ENCODE measurements at regions not wholly inside any gene's neighbourhood (a gene's known extent, or its start where the extent isn't known, plus 50 kb on each side); places are given as distances from the start of the nearest gene placed in this dataset.

GRCh38 chr5:125833398-125833797 is 589.8 kb upstream of the GRAMD2B start:
- no peaks in the 10 kb centered on the region for H3K4me1 ChIP-seq
- FAIRE-seq = no peak
- H3K9me3 ChIP-seq = no peaks in the 10 kb centered on the region
- WGBS (ENCODE audit: missing lambda C conversion rate) = 28% methylated on average over 2 of the region's 2 CpGs
- no peak overlapping the region for H3K27ac ChIP-seq
- H3K4me2 ChIP-seq = no peak overlapping the region
- POLR2A ChIA-PET = no interaction called here
- no peak for TF ChIP-seq FOXS1 (CRISPR knock-in tag; IDR thresholded peaks at IDR 0.05)
- TF ChIP-seq ATOH8 (CRISPR knock-in tag; IDR thresholded peaks at IDR 0.05; ENCODE audit: low read depth) = no peak
- no peak for TF ChIP-seq RCOR1 (IDR thresholded peaks at IDR 0.05; ENCODE audit: low read depth, low read length)
- TF ChIP-seq HES2 (IDR thresholded peaks at IDR 0.05) = no peak
- TF ChIP-seq HOXA7 (CRISPR knock-in tag; IDR thresholded peaks at IDR 0.05) = no peak
- no peak for TF ChIP-seq RNF2 (IDR thresholded peaks at IDR 0.05; ENCODE audit: borderline replicate concordance, low read depth)
- no peak for TF ChIP-seq GATA3 (IDR thresholded peaks at IDR 0.05; ENCODE audit: borderline replicate concordance)
- CTCF ChIA-PET = no interaction called here
- DNase-seq (ENCODE audit: low read depth in 1 of 2, low spot score in 1 of 2) = no peak
- no peak for ATAC-seq
- no peak overlapping the region for H3K4me3 ChIP-seq

GRCh38 chr5:125834438-125835115 is 588.6 kb upstream of the GRAMD2B start:
- TF ChIP-seq PHF8 (IDR thresholded peaks at IDR 0.05; ENCODE audit: borderline replicate concordance, low read depth) (no peak), CTCF (IDR thresholded peaks at IDR 0.05) (no peak), NFE2L2 (conservative IDR thresholded peaks at IDR 0.05; ENCODE audit: low read length) (no peak), REST (IDR thresholded peaks at IDR 0.05) (no peak), HDAC2 (IDR thresholded peaks at IDR 0.05) (no peak), KDM1A (IDR thresholded peaks at IDR 0.05; ENCODE audit: low read depth) (no peak)
- no peaks in the 10 kb centered on the region for H3K4me1 ChIP-seq
- ChIA-PET CTCF (interaction anchor here (0.6 to 1.6 kb wide), 6 partner anchors 11 to 1218 kb away, joined by 3 to 10 read pairs (median 3); no protein-coding TSS in a partner anchor), POLR2A (interaction anchor here (0.8 to 1.5 kb wide), 2 partner anchors 349 to 373 kb away, joined by 3 read pairs; no protein-coding TSS in a partner anchor)
- ATAC-seq = no peak
- WGBS (ENCODE audit: missing lambda C conversion rate) = 58% methylated on average over 10 of the region's 10 CpGs
- no peaks in the 10 kb centered on the region for H3K9me3 ChIP-seq
- FAIRE-seq = no peak
- H3K27ac ChIP-seq = no peak overlapping the region
- no peak overlapping the region for H3K4me2 ChIP-seq
- DNase-seq (ENCODE audit: low read depth in 1 of 2, low spot score in 1 of 2) = no peak
- no peak overlapping the region for H3K4me3 ChIP-seq
